PC-3 (cell line): ENCODE measurements at regions not wholly inside any gene's neighbourhood (a gene's known extent, or its start where the extent isn't known, plus 50 kb on each side); places are given as distances from the start of the nearest gene placed in this dataset.
"Not testable (repeated sequence)": the region's sequence is repeated elsewhere in the genome, so short reads cannot be mapped to it uniquely, and the experiment has no call there.

Source experiments
- ATAC-seq: fragments of 200-7000 bp; cut with Tn5 transposase; 2 replicates; pipeline ENCODE4 v1.9.1; 2020; ENCODE audit warnings: mild to moderate bottlenecking, moderate library complexity
- BruUV-seq: library from RNA; stranded (reverse); fragments of 400-500 nt; replicated peaks from 2 replicates; lab custom pipeline; 2021; lab: Mats Ljungman, UMichigan
- CTCF ChIA-PET: fragments of 300-600 bp; sonication (Branson Sonifier 250); formaldehyde crosslinking; loops from one replicate; lab custom pipeline; 2022; ENCODE audit warnings: antibody characterized with exemption; lab: Charles Lee
- POLR2A ChIA-PET: fragments of 300-600 bp; sonication (Branson Sonifier 250); formaldehyde crosslinking; loops from one replicate; lab custom pipeline; 2022; ENCODE audit warnings: antibody characterized with exemption; ENCODE audit not compliant: unreplicated experiment; lab: Charles Lee
- DNase-seq: peaks from one replicate; pipeline ENCODE4 v3.0.0-alpha.2; 2015
- H2AFZ ChIP-seq: fragments of 300-600 bp; sonication (generic); 2 replicates; pipeline ENCODE4 v1.6.0; 2016; ENCODE audit warnings: antibody characterized with exemption, low read length
- H3F3A ChIP-seq: fragments of 300-600 bp; sonication (generic); one replicate; pipeline ENCODE4 v1.6.0; 2017; ENCODE audit warnings: antibody characterized with exemption, low read length, control low read depth, mild to moderate bottlenecking; ENCODE audit not compliant: unreplicated experiment
- H3K27ac ChIP-seq: fragments of 300-600 bp; sonication (generic); 2 replicates; pipeline ENCODE4 v1.5.1; 2016; ENCODE audit warnings: mild to moderate bottlenecking, low read length
- H3K27me3 ChIP-seq: fragments of 300-600 bp; sonication (generic); 2 replicates; pipeline ENCODE4 v1.6.1; 2016; ENCODE audit warnings: low read length, mixed read lengths
- H3K36me3 ChIP-seq: fragments of 300-600 bp; sonication (generic); 2 replicates; pipeline ENCODE4 v1.6.1; 2016; ENCODE audit warnings: low read depth, mixed run types, low read length, mixed read lengths
- H3K4me1 ChIP-seq: fragments of 300-600 bp; sonication (generic); 2 replicates; pipeline ENCODE4 v1.5.1; 2016; ENCODE audit warnings: low read length; ENCODE audit not compliant: insufficient read depth
- H3K4me2 ChIP-seq: fragments of 300-600 bp; sonication (generic); 2 replicates; pipeline ENCODE4 v1.6.0; 2016; ENCODE audit warnings: low read length
- H3K4me3 ChIP-seq: fragments of 300-600 bp; sonication (generic); 2 replicates; pipeline ENCODE4 v1.5.1; 2016; ENCODE audit warnings: mild to moderate bottlenecking, low read length, mixed read lengths
- H3K79me2 ChIP-seq: fragments of 300-600 bp; sonication (generic); 2 replicates; pipeline ENCODE4 v1.6.1; 2017; ENCODE audit warnings: low read length, mixed read lengths
- H3K9ac ChIP-seq: fragments of 300-600 bp; sonication (generic); 2 replicates; pipeline ENCODE4 v1.6.0; 2016; ENCODE audit warnings: mild to moderate bottlenecking, low read length
- H3K9me2 ChIP-seq: fragments of 300-600 bp; sonication (generic); replicated peaks from 2 replicates; pipeline ENCODE4 v1.6.1; 2016; ENCODE audit warnings: mixed run types, low read length, mixed read lengths
- H3K9me3 ChIP-seq: fragments of 300-600 bp; sonication (generic); 2 replicates; pipeline ENCODE4 v1.6.1; 2016; ENCODE audit warnings: low read length, mixed read lengths
- H4K20me1 ChIP-seq: fragments of 300-600 bp; sonication (generic); 2 replicates; pipeline ENCODE4 v1.6.1; 2016; ENCODE audit warnings: low read length, mixed read lengths
- CTCF ChIP-seq: fragments of 300-600 bp; sonication (generic); conservative IDR thresholded peaks from 2 replicates; pipeline ENCODE4 v1.5.1; 2017; ENCODE audit warnings: antibody characterized with exemption, low read depth, mild to moderate bottlenecking, low read length
- EZH2 ChIP-seq: fragments of 300-600 bp; sonication (generic); IDR thresholded peaks from one replicate; pipeline ENCODE4 v1.6.1; 2017; ENCODE audit warnings: antibody characterized with exemption, mild to moderate bottlenecking, low read length; ENCODE audit not compliant: unreplicated experiment
- EZH2phosphoT487 ChIP-seq: fragments of 300-600 bp; sonication (generic); IDR thresholded peaks from 2 replicates; pipeline ENCODE4 v1.6.1; 2018; ENCODE audit warnings: mild to moderate bottlenecking, antibody characterized with exemption, low read length, borderline replicate concordance
- intact Hi-C: fragments of 100-400 bp; cut with micrococcal nuclease; formaldehyde crosslinking; loops from 2 replicates; pipeline ENCODE4 v1.9.0; 2023

- DNase-seq: peak; percentile 46
- H3K4me1 ChIP-seq, POLR2A ChIA-PET, BruUV-seq, H3F3A ChIP-seq, H3K9me2 ChIP-seq, H3K79me2 ChIP-seq, H4K20me1 ChIP-seq, H3K9ac ChIP-seq, H3K9me3 ChIP-seq, H3K27ac ChIP-seq, H3K27me3 ChIP-seq, CTCF ChIA-PET, H3K36me3 ChIP-seq: not testable (repeated sequence)
- intact Hi-C loops: loop anchor here (5.0 kb wide), 1 partner anchor 188 kb away; no protein-coding TSS in a partner anchor
- peak overlapping the region; percentile 57 for H3K4me3 ChIP-seq
- H2AFZ ChIP-seq: peak overlapping the region; percentile 64
- TF ChIP-seq CTCF: peak; percentile 53
- peak; percentile 90 for ATAC-seq
- H3K4me2 ChIP-seq: peak overlapping the region; percentile 79
These were observed 58.9 kb downstream of the GOLGA6L7 start for GRCh38 chr15:28789401-28790114.

GRCh38 chr15:28788649-28789400, 59.6 kb downstream of the GOLGA6L7 start:
- ATAC-seq, H3K4me2 ChIP-seq, H3F3A ChIP-seq, H3K9ac ChIP-seq, DNase-seq, H3K9me3 ChIP-seq, H3K36me3 ChIP-seq, H3K79me2 ChIP-seq, H3K27me3 ChIP-seq, H3K4me3 ChIP-seq, H4K20me1 ChIP-seq, H3K9me2 ChIP-seq, H2AFZ ChIP-seq, H3K27ac ChIP-seq, CTCF ChIA-PET, POLR2A ChIA-PET, BruUV-seq, H3K4me1 ChIP-seq: not testable (repeated sequence)
- intact Hi-C loops: loop anchor here (5.0 kb wide), 1 partner anchor 188 kb away; no protein-coding TSS in a partner anchor

- not testable (repeated sequence) for ATAC-seq, BruUV-seq
- intact Hi-C loops: loop anchor here (5.0 kb wide), 1 partner anchor 189 kb away; no protein-coding TSS in a partner anchor
These were observed 60.3 kb downstream of the GOLGA6L7 start for GRCh38 chr15:28788176-28788575.

GRCh38 chr15:28786521-28786920, 61.9 kb downstream of the GOLGA6L7 start:
- ATAC-seq (no peak), DNase-seq (no peak)
- Histone ChIP-seq H3K79me2 (no peaks in the 10 kb centered on the region), H3K36me3 (no peaks in the 10 kb centered on the region), H3K27ac (no peak overlapping the region), H3K9me3 (no peaks in the 10 kb centered on the region), H2AFZ (no peak overlapping the region), H4K20me1 (no peaks in the 10 kb centered on the region), H3K9me2 (no peaks in the 10 kb centered on the region), H3K4me3 (no peak overlapping the region), H3K4me1 (no peaks in the 10 kb centered on the region), H3K9ac (no peak overlapping the region), H3K4me2 (no peak overlapping the region), H3F3A (no peaks in the 10 kb centered on the region), H3K27me3 (no peaks in the 10 kb centered on the region)
- no TSS peak for BruUV-seq
- ChIA-PET POLR2A (no interaction called here), CTCF (no interaction called here)
- intact Hi-C loops: loop anchor here (5.0 kb wide), 1 partner anchor 191 kb away; no protein-coding TSS in a partner anchor
- no peak for TF ChIP-seq EZH2
- TF ChIP-seq EZH2phosphoT487: no peak
- no peak for TF ChIP-seq CTCF

More at GRCh38 chr15:28788176-28788575, 60.3 kb downstream of the GOLGA6L7 start:
- H3K9ac ChIP-seq, H3K27ac ChIP-seq, H3K27me3 ChIP-seq, H3F3A ChIP-seq, H3K79me2 ChIP-seq, H3K9me3 ChIP-seq, H3K9me2 ChIP-seq, H4K20me1 ChIP-seq, H2AFZ ChIP-seq, H3K4me3 ChIP-seq, H3K4me1 ChIP-seq, POLR2A ChIA-PET, CTCF ChIA-PET, DNase-seq, H3K36me3 ChIP-seq, H3K4me2 ChIP-seq: not testable (repeated sequence)
